Muscle layer of colon (tissue), 2 donors: ENCODE measurements at regions not wholly inside any gene's neighbourhood (a gene's known extent, or its start where the extent isn't known, plus 50 kb on each side); places are given as distances from the start of the nearest gene placed in this dataset.

Experiments
- H3K27ac ChIP-seq: one replicate; pipeline ENCODE4 v1.7.0; 2013; ENCODE audit warnings: low read depth, mild to moderate bottlenecking, low read length, moderate library complexity
- H3K27me3 ChIP-seq, 2 donors: one replicate each; pipeline ENCODE4 v1.7.0; 2013; ENCODE audit warnings: low read length in 2 of 2, mild to moderate bottlenecking in 2 of 2; ENCODE audit not compliant: insufficient read depth in 2 of 2, control insufficient read depth in 1 of 2
- H3K36me3 ChIP-seq: one replicate; pipeline ENCODE4 v1.7.0; 2013; ENCODE audit warnings: mild to moderate bottlenecking, low read length; ENCODE audit not compliant: insufficient read depth
- H3K4me1 ChIP-seq: one replicate; pipeline ENCODE4 v1.7.0; 2013; ENCODE audit warnings: mild to moderate bottlenecking, low read length; ENCODE audit not compliant: insufficient read depth
- H3K4me3 ChIP-seq, 2 donors: one replicate each; pipeline ENCODE4 v1.7.0; 2013; ENCODE audit warnings: low read length in 2 of 2, low read depth in 1 of 2, mild to moderate bottlenecking in 1 of 2, moderate library complexity in 1 of 2
- H3K9ac ChIP-seq: one replicate; pipeline ENCODE4 v1.7.0; 2013; ENCODE audit warnings: low read length
- H3K9me3 ChIP-seq: one replicate; pipeline ENCODE4 v1.7.0; 2013; ENCODE audit warnings: mild to moderate bottlenecking, low read length
- donor health status: abdominal sarcoma.
- donor health status: Adenocarcinoma of cecum.

GRCh38 chr11:116364348-116364747 is 408.4 kb downstream of the BUD13 start:
- H3K27ac ChIP-seq = no peak overlapping the region
- H3K9ac ChIP-seq = no peak overlapping the region
- H3K4me1 ChIP-seq = no peaks in the 10 kb centered on the region
- no peaks in the 10 kb centered on the region for H3K36me3 ChIP-seq
- H3K4me3 ChIP-seq = no peak overlapping the region
- no peaks in the 10 kb centered on the region for H3K27me3 ChIP-seq
- no peaks in the 10 kb centered on the region for H3K9me3 ChIP-seq

- no peak overlapping the region for H3K9ac ChIP-seq
- H3K9me3 ChIP-seq = no peaks in the 10 kb centered on the region
- no peaks in the 10 kb centered on the region for H3K27me3 ChIP-seq
- no peak overlapping the region for H3K4me3 ChIP-seq
- H3K4me1 ChIP-seq = no peaks in the 10 kb centered on the region
- H3K36me3 ChIP-seq = no peaks in the 10 kb centered on the region
- no peak overlapping the region for H3K27ac ChIP-seq
Measured at GRCh38 chr11:116360221-116360941, 412.4 kb downstream of the BUD13 start.

- Histone ChIP-seq H3K27ac (no peak overlapping the region), H3K27me3 (no peaks in the 10 kb centered on the region), H3K4me3 (no peak overlapping the region)
Measured at GRCh38 chr11:116357784-116358544, 414.8 kb downstream of the BUD13 start.

GRCh38 chr11:116356451-116356850 is 416.3 kb downstream of the BUD13 start:
- no peaks in the 10 kb centered on the region for H3K36me3 ChIP-seq
- no peak overlapping the region for H3K9ac ChIP-seq
- no peaks in the 10 kb centered on the region for H3K9me3 ChIP-seq
- no peaks in the 10 kb centered on the region for H3K27me3 ChIP-seq
- H3K27ac ChIP-seq = no peak overlapping the region
- no peaks in the 10 kb centered on the region for H3K4me1 ChIP-seq
- H3K4me3 ChIP-seq = no peak overlapping the region

More at GRCh38 chr11:116357784-116358544, 414.8 kb downstream of the BUD13 start:
- Histone ChIP-seq H3K4me1 (no peaks in the 10 kb centered on the region), H3K36me3 (no peaks in the 10 kb centered on the region), H3K9ac (no peak overlapping the region), H3K9me3 (no peaks in the 10 kb centered on the region)

- no peak overlapping the region for H3K4me3 ChIP-seq
- no peaks in the 10 kb centered on the region for H3K27me3 ChIP-seq
- H3K27ac ChIP-seq = no peak overlapping the region
- H3K4me1 ChIP-seq = no peaks in the 10 kb centered on the region
- no peak overlapping the region for H3K9ac ChIP-seq
- no peaks in the 10 kb centered on the region for H3K9me3 ChIP-seq
- no peaks in the 10 kb centered on the region for H3K36me3 ChIP-seq
Measured at GRCh38 chr11:116355104-116355503, 417.7 kb downstream of the BUD13 start.

GRCh38 chr11:116353589-116353988 is 419.2 kb downstream of the BUD13 start:
- H3K27me3 ChIP-seq = no peaks in the 10 kb centered on the region
- no peaks in the 10 kb centered on the region for H3K9me3 ChIP-seq
- H3K9ac ChIP-seq = no peak overlapping the region
- H3K4me1 ChIP-seq = no peaks in the 10 kb centered on the region
- no peaks in the 10 kb centered on the region for H3K36me3 ChIP-seq
- H3K27ac ChIP-seq = no peak overlapping the region
- H3K4me3 ChIP-seq = no peak overlapping the region

- Histone ChIP-seq H3K27ac (no peak overlapping the region), H3K9me3 (no peaks in the 10 kb centered on the region), H3K9ac (no peak overlapping the region), H3K36me3 (no peaks in the 10 kb centered on the region), H3K4me1 (no peaks in the 10 kb centered on the region), H3K4me3 (no peak overlapping the region), H3K27me3 (no peaks in the 10 kb centered on the region)
Measured at GRCh38 chr11:116352881-116353280, 419.9 kb downstream of the BUD13 start.

GRCh38 chr11:116348226-116348625 is 424.6 kb downstream of the BUD13 start:
- H3K9me3 ChIP-seq = no peaks in the 10 kb centered on the region
- no peak overlapping the region for H3K27ac ChIP-seq

GRCh38 chr11:116345575-116345974 is 427.2 kb downstream of the BUD13 start:
- Histone ChIP-seq H3K9me3 (peaks cover 3% of the 10 kb centered on the region), H3K4me1 (peaks cover 10% of the 10 kb centered on the region), H3K27ac (no peak overlapping the region), H3K27me3 (no peaks in the 10 kb centered on the region), H3K9ac (no peak overlapping the region), H3K36me3 (no peaks in the 10 kb centered on the region), H3K4me3 (no peak overlapping the region)

More at GRCh38 chr11:116348226-116348625, 424.6 kb downstream of the BUD13 start:
- Histone ChIP-seq H3K4me1 (peaks cover 10% of the 10 kb centered on the region), H3K9ac (no peak overlapping the region), H3K27me3 (no peaks in the 10 kb centered on the region), H3K36me3 (no peaks in the 10 kb centered on the region), H3K4me3 (no peak overlapping the region)

GRCh38 chr11:116344601-116345000 is 428.2 kb downstream of the BUD13 start:
- Histone ChIP-seq H3K27me3 (no peaks in the 10 kb centered on the region), H3K4me1 (peaks cover 10% of the 10 kb centered on the region), H3K4me3 (no peak overlapping the region), H3K9ac (no peak overlapping the region), H3K9me3 (peaks cover 3% of the 10 kb centered on the region), H3K36me3 (no peaks in the 10 kb centered on the region), H3K27ac (no peak overlapping the region)

- Histone ChIP-seq H3K9me3 (peaks cover 3% of the 10 kb centered on the region), H3K27ac (no peak overlapping the region), H3K9ac (no peak overlapping the region), H3K36me3 (no peaks in the 10 kb centered on the region), H3K27me3 (no peaks in the 10 kb centered on the region), H3K4me1 (peaks cover 10% of the 10 kb centered on the region), H3K4me3 (no peak overlapping the region)
Measured at GRCh38 chr11:116343270-116343669, 429.5 kb downstream of the BUD13 start.
